Gastrocnemius medialis (tissue), 4 donors: ENCODE measurements at regions not wholly inside any gene's neighbourhood (a gene's known extent, or its start where the extent isn't known, plus 50 kb on each side); places are given as distances from the start of the nearest gene placed in this dataset.

Source experiments
- POLR2A ChIP-seq, 2 donors: fragments of 450-650 bp; IDR thresholded peaks; one replicate each; pipeline ENCODE4 v1.6.1; 2017; ENCODE audit warnings: antibody characterized with exemption in 2 of 2, mild to moderate bottlenecking in 2 of 2, moderate library complexity in 2 of 2
- TF ChIP-seq, protein P1 (sequence below), 5 experiments: fragments of 450-650 bp in 3 of 5; fragments of 200-600 bp in 2 of 5; sonication (generic) in 2 of 5; IDR thresholded peaks in 4 of 5; conservative IDR thresholded peaks in 1 of 5; 1 replicate in 4 of 5; 2 replicates in 1 of 5; pipeline ENCODE4 v1.5.1; 2016 to 2019; ENCODE audit warnings: antibody characterized with exemption in 5 of 5, mild to moderate bottlenecking in 3 of 5, moderate library complexity in 3 of 5

DNA sequence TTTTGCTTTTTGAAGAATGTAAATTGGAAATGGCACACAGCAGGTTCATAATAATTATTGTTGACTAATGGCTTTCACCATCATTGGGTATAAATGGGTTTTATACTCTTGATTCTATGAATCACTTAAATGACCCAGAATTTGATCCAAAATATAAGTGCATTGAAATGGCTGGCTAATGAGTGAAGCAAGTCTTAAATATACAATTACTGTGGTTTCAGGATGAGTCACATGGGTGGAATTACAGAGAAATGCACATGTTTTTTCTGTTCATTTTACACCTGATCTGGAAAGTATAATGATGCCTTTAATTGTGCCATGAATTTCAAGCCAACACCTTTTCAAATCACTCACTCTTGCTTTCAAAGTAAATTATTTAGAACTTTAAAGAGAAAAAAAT lies 380.8 kb upstream of the CD180 start:
- TF ChIP-seq, protein P1, sequence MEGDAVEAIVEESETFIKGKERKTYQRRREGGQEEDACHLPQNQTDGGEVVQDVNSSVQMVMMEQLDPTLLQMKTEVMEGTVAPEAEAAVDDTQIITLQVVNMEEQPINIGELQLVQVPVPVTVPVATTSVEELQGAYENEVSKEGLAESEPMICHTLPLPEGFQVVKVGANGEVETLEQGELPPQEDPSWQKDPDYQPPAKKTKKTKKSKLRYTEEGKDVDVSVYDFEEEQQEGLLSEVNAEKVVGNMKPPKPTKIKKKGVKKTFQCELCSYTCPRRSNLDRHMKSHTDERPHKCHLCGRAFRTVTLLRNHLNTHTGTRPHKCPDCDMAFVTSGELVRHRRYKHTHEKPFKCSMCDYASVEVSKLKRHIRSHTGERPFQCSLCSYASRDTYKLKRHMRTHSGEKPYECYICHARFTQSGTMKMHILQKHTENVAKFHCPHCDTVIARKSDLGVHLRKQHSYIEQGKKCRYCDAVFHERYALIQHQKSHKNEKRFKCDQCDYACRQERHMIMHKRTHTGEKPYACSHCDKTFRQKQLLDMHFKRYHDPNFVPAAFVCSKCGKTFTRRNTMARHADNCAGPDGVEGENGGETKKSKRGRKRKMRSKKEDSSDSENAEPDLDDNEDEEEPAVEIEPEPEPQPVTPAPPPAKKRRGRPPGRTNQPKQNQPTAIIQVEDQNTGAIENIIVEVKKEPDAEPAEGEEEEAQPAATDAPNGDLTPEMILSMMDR (IDR thresholded peaks at IDR 0.05 in 4 of 5, conservative IDR thresholded peaks at IDR 0.05 in 1 of 5) = no peak
- no peak for TF ChIP-seq POLR2A (IDR thresholded peaks at IDR 0.05)
